IMR-90 (cell line): ENCODE measurements at regions not wholly inside any gene's neighbourhood (a gene's known extent, or its start where the extent isn't known, plus 50 kb on each side); places are given as distances from the start of the nearest gene placed in this dataset.

Experiments
- ATAC-seq: fragments of 200-7000 bp; cut with Tn5 transposase; 2 replicates; pipeline ENCODE4 v1.9.1; 2020; ENCODE audit warnings: low read depth, mild to moderate bottlenecking, moderate library complexity
- BruUV-seq: library from RNA; stranded (reverse); fragments of 400-500 nt; replicated peaks from 2 replicates; lab custom pipeline; 2021; lab: Mats Ljungman, UMichigan
- CTCF ChIA-PET: fragments of 300-600 bp; formaldehyde crosslinking; extraction: SDS; loops from one replicate; lab custom pipeline; 2021; ENCODE audit warnings: antibody characterized with exemption; lab: Yijun Ruan, JAX
- POLR2A ChIA-PET: fragments of 300-600 bp; sonication (Branson Sonifier 250); formaldehyde crosslinking; loops from one replicate; lab custom pipeline; 2022; ENCODE audit warnings: antibody characterized with exemption; ENCODE audit not compliant: unreplicated experiment; lab: Charles Lee
- DNase-seq: peaks from one replicate; pipeline ENCODE4 v3.0.0; 2013
- H2AFZ ChIP-seq: replicated peaks from 2 replicates; pipeline ENCODE3; 2013; ENCODE audit warnings: low read length, mild to moderate bottlenecking; ENCODE audit not compliant: poor library complexity
- H2AK5ac ChIP-seq: 2 replicates; pipeline ENCODE4 v1.6.1; 2013; ENCODE audit warnings: low read depth, low read length, inconsistent platforms
- H2AK9ac ChIP-seq: replicated peaks from 2 replicates; pipeline ENCODE3; 2013; ENCODE audit warnings: mild to moderate bottlenecking, low read depth, low read length, moderate library complexity; ENCODE audit not compliant: poor library complexity
- H2BK120ac ChIP-seq: 2 replicates; pipeline ENCODE4 v1.6.1; 2013; ENCODE audit warnings: low read depth, low read length, inconsistent platforms
- H2BK15ac ChIP-seq: 3 replicates; pipeline ENCODE4 v1.6.1; 2013; ENCODE audit warnings: low read depth, low read length, inconsistent platforms
- H2BK20ac ChIP-seq: 2 replicates; pipeline ENCODE4 v1.6.1; 2013; ENCODE audit warnings: low read depth, mild to moderate bottlenecking, inconsistent platforms, low read length, moderate library complexity
- H2BK5ac ChIP-seq: 2 replicates; pipeline ENCODE4 v1.6.1; 2013; ENCODE audit warnings: mild to moderate bottlenecking, low read depth, low read length, inconsistent platforms; ENCODE audit not compliant: poor library complexity, severe bottlenecking
- H3K14ac ChIP-seq: replicated peaks from 2 replicates; pipeline ENCODE4 v1.6.1; 2013; ENCODE audit warnings: low read depth, low read length, inconsistent platforms
- H3K18ac ChIP-seq: 2 replicates; pipeline ENCODE4 v1.6.1; 2013; ENCODE audit warnings: low read depth, low read length, control low read depth
- H3K23ac ChIP-seq: 2 replicates; pipeline ENCODE4 v1.6.1; 2013; ENCODE audit warnings: low read depth, low read length, inconsistent platforms
- H3K27ac ChIP-seq: 2 replicates; pipeline ENCODE4 v1.5.1; 2013; ENCODE audit warnings: mild to moderate bottlenecking, control low read depth, low read length; ENCODE audit not compliant: insufficient read depth
- H3K27me3 ChIP-seq: 2 replicates; pipeline ENCODE4 v1.6.1; 2013; ENCODE audit warnings: low read length; ENCODE audit not compliant: control insufficient read depth, insufficient read depth
- H3K36me3 ChIP-seq: 2 replicates; pipeline ENCODE4 v1.6.1; 2013; ENCODE audit warnings: low read length, mixed read lengths; ENCODE audit not compliant: control insufficient read depth, insufficient read depth
- H3K4ac ChIP-seq: 2 replicates; pipeline ENCODE4 v1.6.1; 2013; ENCODE audit warnings: low read depth, low read length, inconsistent platforms
- H3K4me1 ChIP-seq: 2 replicates; pipeline ENCODE4 v1.6.1; 2013; ENCODE audit warnings: low read length, mixed read lengths; ENCODE audit not compliant: control insufficient read depth, insufficient read depth
- H3K4me2 ChIP-seq: 2 replicates; pipeline ENCODE4 v1.6.1; 2013; ENCODE audit warnings: low read depth, mild to moderate bottlenecking, control low read depth, low read length, moderate library complexity
- H3K4me3 ChIP-seq: 2 replicates; pipeline ENCODE4 v1.5.1; 2013; ENCODE audit warnings: low read depth, mild to moderate bottlenecking, control low read depth, low read length, moderate library complexity; ENCODE audit not compliant: insufficient read depth
- H3K56ac ChIP-seq: 2 replicates; pipeline ENCODE4 v1.6.1; 2013; ENCODE audit warnings: low read length, inconsistent platforms; ENCODE audit not compliant: insufficient read depth; ENCODE audit errors: extremely low read depth
- H3K79me1 ChIP-seq, 2 experiments: 2 replicates each; pipeline ENCODE4 v1.6.1; 2013; ENCODE audit warnings: low read length in 2 of 2, inconsistent platforms in 1 of 2, low read depth in 1 of 2
- H3K9ac ChIP-seq: 2 replicates; pipeline ENCODE4 v1.6.1; 2013; ENCODE audit warnings: low read depth, low read length, control low read depth
- H3K9me1 ChIP-seq: 2 replicates; pipeline ENCODE4 v1.6.1; 2013; ENCODE audit warnings: low read length, inconsistent platforms; ENCODE audit not compliant: insufficient read depth
- H3K9me3 ChIP-seq: 2 replicates; pipeline ENCODE4 v1.6.1; 2013; ENCODE audit warnings: low read length; ENCODE audit not compliant: control insufficient read depth, insufficient read depth
- H4K20me1 ChIP-seq: 2 replicates; pipeline ENCODE4 v1.6.1; 2013; ENCODE audit warnings: low read length, inconsistent platforms; ENCODE audit not compliant: insufficient read depth
- H4K5ac ChIP-seq: 2 replicates; pipeline ENCODE4 v1.6.1; 2013; ENCODE audit warnings: mild to moderate bottlenecking, low read depth, low read length, control low read depth
- H4K8ac ChIP-seq, 2 experiments: 2 replicates each; pipeline ENCODE4 v1.6.1; 2013; ENCODE audit warnings: low read depth in 2 of 2, low read length in 2 of 2, control low read depth in 1 of 2, inconsistent platforms in 1 of 2
- H4K91ac ChIP-seq: 2 replicates; pipeline ENCODE4 v1.6.1; 2013; ENCODE audit warnings: low read depth, low read length, inconsistent platforms; ENCODE audit not compliant: insufficient read depth
- BHLHE40 ChIP-seq: fragments of 150-350 bp; IDR thresholded peaks from 2 replicates; pipeline ENCODE4 v1.6.1; 2016; ENCODE audit warnings: mild to moderate bottlenecking, low read depth, low read length
- CEBPB ChIP-seq: IDR thresholded peaks from 2 replicates; pipeline ENCODE4 v1.6.1; 2012; ENCODE audit warnings: low read depth, low read length, improper control_type of control experiment
- CHD1 ChIP-seq: IDR thresholded peaks from 2 replicates; pipeline ENCODE4 v1.6.1; 2012; ENCODE audit warnings: low read depth, low read length, improper control_type of control experiment
- CTCF ChIP-seq: conservative IDR thresholded peaks from 2 replicates; pipeline ENCODE4 v1.5.1; 2012; ENCODE audit warnings: mild to moderate bottlenecking, low read depth, low read length, improper control_type of control experiment
- ELK1 ChIP-seq: fragments of 150-350 bp; IDR thresholded peaks from 2 replicates; pipeline ENCODE4 v1.6.1; 2016; ENCODE audit warnings: low read depth, mild to moderate bottlenecking, low read length, moderate library complexity, borderline replicate concordance
- FOS ChIP-seq: fragments of 150-350 bp; IDR thresholded peaks from 2 replicates; pipeline ENCODE4 v1.6.1; 2016; ENCODE audit warnings: low read depth, low read length
- MAFK ChIP-seq: IDR thresholded peaks from 2 replicates; pipeline ENCODE4 v1.6.1; 2012; ENCODE audit warnings: low read depth, low read length, improper control_type of control experiment
- MAZ ChIP-seq: IDR thresholded peaks from 2 replicates; pipeline ENCODE4 v1.6.1; 2012; ENCODE audit warnings: low read depth, mild to moderate bottlenecking, low read length, improper control_type of control experiment, moderate library complexity, borderline replicate concordance
- MXI1 ChIP-seq: IDR thresholded peaks from 2 replicates; pipeline ENCODE4 v1.6.1; 2012; ENCODE audit warnings: low read depth, mild to moderate bottlenecking, low read length, moderate library complexity, borderline replicate concordance
- NFE2L2 ChIP-seq: fragments of 150-350 bp; IDR thresholded peaks from 2 replicates; pipeline ENCODE4 v1.6.1; 2016; ENCODE audit warnings: low read depth, mild to moderate bottlenecking, low read length
- POLR2A ChIP-seq: IDR thresholded peaks from 2 replicates; pipeline ENCODE4 v1.6.1; 2012; ENCODE audit warnings: mild to moderate bottlenecking, low read depth, low read length
- RAD21 ChIP-seq: IDR thresholded peaks from 2 replicates; pipeline ENCODE4 v1.6.1; 2012; ENCODE audit warnings: low read length, improper control_type of control experiment
- RCOR1 ChIP-seq: IDR thresholded peaks from 2 replicates; pipeline ENCODE4 v1.6.1; 2012; ENCODE audit warnings: mild to moderate bottlenecking, low read length, improper control_type of control experiment; ENCODE audit not compliant: insufficient replicate concordance
- RFX5 ChIP-seq: IDR thresholded peaks from 2 replicates; pipeline ENCODE4 v1.8.0; 2012; ENCODE audit warnings: low read depth, mild to moderate bottlenecking, low read length, moderate library complexity
- SMC3 ChIP-seq: fragments of 150-350 bp; IDR thresholded peaks from 2 replicates; pipeline ENCODE4 v1.6.1; 2016; ENCODE audit warnings: low read depth, mild to moderate bottlenecking, antibody characterized with exemption, low read length, moderate library complexity
- USF2 ChIP-seq: fragments of 150-350 bp; IDR thresholded peaks from 2 replicates; pipeline ENCODE4 v1.6.1; 2017; ENCODE audit warnings: mild to moderate bottlenecking, antibody characterized with exemption, low read length, low read depth
- WGBS, 2 experiments: methylation state at CpG; one replicate each; pipeline versions ENCODE4 v1.1.5 to v1.1.7; 2013; ENCODE audit warnings: missing lambda C conversion rate in 2 of 2; ENCODE audit not compliant: insufficient read length in 1 of 2; ENCODE audit errors: extremely low coverage in 2 of 2; 5-methylcytosine and 5-hydroxymethylcytosine counted together
- dilution Hi-C: fragments of 300-500 bp; cut with HindIII; formaldehyde crosslinking; loops from one replicate; pipeline ENCODE4 v1.14.3; 2018; ENCODE audit warnings: low sequenced_read_pairs; ENCODE audit not compliant: unreplicated experiment
- in situ Hi-C: fragments of 300-500 bp; cut with MboI; formaldehyde crosslinking; loops from 3 replicates; pipeline ENCODE4 v1.14.3; 2019; ENCODE audit warnings: low sequenced_read_pairs, inconsistent platforms, mixed read lengths
- intact Hi-C: fragments of 100-400 bp; cut with micrococcal nuclease; formaldehyde crosslinking; loops from 2 replicates; pipeline ENCODE4 v1.10.0; 2022

- Histone ChIP-seq H3K4me3 (no peak overlapping the region), H4K5ac (no peak overlapping the region), H3K27ac (no peak overlapping the region), H2BK15ac (no peak overlapping the region), H3K23ac (no peak overlapping the region), H2BK5ac (no peak overlapping the region), H2BK120ac (no peak overlapping the region), H3K9ac (no peak overlapping the region), H4K91ac (no peak overlapping the region), H3K79me1 (no peaks in the 10 kb centered on the region), H3K36me3 (no peaks in the 10 kb centered on the region), H2AK5ac (no peak overlapping the region), H4K20me1 (no peaks in the 10 kb centered on the region), H4K8ac (no peak overlapping the region), H3K4ac (no peak overlapping the region), H3K18ac (no peak overlapping the region), H3K9me1 (no peaks in the 10 kb centered on the region), H2BK20ac (no peak overlapping the region), H2AK9ac (no peak overlapping the region), H2AFZ (no peak overlapping the region), H3K9me3 (peaks cover 12% of the 10 kb centered on the region), H3K27me3 (no peaks in the 10 kb centered on the region), H3K4me1 (no peaks in the 10 kb centered on the region), H3K56ac (no peak overlapping the region), H3K14ac (no peak overlapping the region), H3K4me2 (no peak overlapping the region)
- CTCF ChIA-PET = interaction anchor here (0.6 kb wide), 1 partner anchor 13 kb away, joined by 3 read pairs; no protein-coding TSS in a partner anchor
- ATAC-seq = no peak
- no peak for TF ChIP-seq POLR2A
- no peak for TF ChIP-seq MXI1
- TF ChIP-seq ELK1 = no peak
- TF ChIP-seq MAZ = no peak
- no peak for TF ChIP-seq FOS
- no peak for TF ChIP-seq USF2
- TF ChIP-seq MAFK = no peak
- no peak for TF ChIP-seq SMC3
- no peak for TF ChIP-seq RAD21
- no peak for TF ChIP-seq CTCF
- TF ChIP-seq BHLHE40 = no peak
- no peak for TF ChIP-seq CHD1
- TF ChIP-seq RCOR1 = no peak
- TF ChIP-seq RFX5 = no peak
- TF ChIP-seq CEBPB = no peak
- TF ChIP-seq NFE2L2 = no peak
- intact Hi-C loops = no loop called here
- POLR2A ChIA-PET = no interaction called here
- in situ Hi-C loops = no loop called here
- 80% methylated on average over 1 of the region's 2 CpGs; no CpG with 5 or more reads in 1 of the 2 experiments for WGBS, 2 experiments
- dilution Hi-C loops = no loop called here
- BruUV-seq = no TSS peak
- no peak for DNase-seq
Observed at GRCh38 chr7:125559921-125560320, 630.3 kb upstream of the POT1 start.
